ENCODE measurements at regions not wholly inside any gene's neighbourhood (a gene's known extent, or its start where the extent isn't known, plus 50 kb on each side); places are given as distances from the start of the nearest gene placed in this dataset.

GRCh38 chr3:5888851-5889250, 701.3 kb downstream of the EDEM1 start:
- Histone ChIP-seq H3K79me2 (ENCODE audit: insufficient read depth, low read length) (no peaks in the 10 kb centered on the region), H3K9me2 (replicated peaks; ENCODE audit: low read depth, low read length) (no peaks in the 10 kb centered on the region), H2AFZ (ENCODE audit: low read length) (no peak overlapping the region), H3F3A (ENCODE audit: low read depth) (no peaks in the 10 kb centered on the region), H3K9me3 (ENCODE audit: insufficient read depth, low read depth, low read length) (no peaks in the 10 kb centered on the region), H3K4me1 (ENCODE audit: insufficient read depth, low read length, poor library complexity, severe bottlenecking) (no peaks in the 10 kb centered on the region), H3K27me3 (ENCODE audit: insufficient read depth, low read length, poor library complexity, severe bottlenecking) (no peaks in the 10 kb centered on the region), H3K4me2 (ENCODE audit: low read depth, low read length, poor library complexity, severe bottlenecking) (no peak overlapping the region), H3K4me3 (ENCODE audit: low read length, poor library complexity, severe bottlenecking) (no peak overlapping the region), H3K9ac (ENCODE audit: low read depth, low read length, poor library complexity, severe bottlenecking) (no peak overlapping the region), H3K36me3 (ENCODE audit: insufficient read depth, low read length) (no peaks in the 10 kb centered on the region), H4K20me1 (ENCODE audit: insufficient read depth, low read length, poor library complexity, severe bottlenecking) (no peaks in the 10 kb centered on the region)
- TF ChIP-seq CTCF (conservative IDR thresholded peaks at IDR 0.05; ENCODE audit: low read length) (no peak), EZH2phosphoT487 (IDR thresholded peaks at IDR 0.05; ENCODE audit: borderline replicate concordance) (no peak)

GRCh38 chr3:5889374-5889773, 701.9 kb downstream of the EDEM1 start:
- Histone ChIP-seq H3K4me2 (ENCODE audit: low read depth, low read length, poor library complexity, severe bottlenecking) (no peak overlapping the region), H3K36me3 (ENCODE audit: insufficient read depth, low read length) (no peaks in the 10 kb centered on the region)
- TF ChIP-seq CTCF (conservative IDR thresholded peaks at IDR 0.05; ENCODE audit: low read length) (no peak), EZH2phosphoT487 (IDR thresholded peaks at IDR 0.05; ENCODE audit: borderline replicate concordance) (no peak)

GRCh38 chr3:5891711-5892110, 704.2 kb downstream of the EDEM1 start:
- Histone ChIP-seq H3K9ac (ENCODE audit: low read depth, low read length, poor library complexity, severe bottlenecking) (no peak overlapping the region), H3F3A (ENCODE audit: low read depth) (no peaks in the 10 kb centered on the region), H3K9me2 (replicated peaks; ENCODE audit: low read depth, low read length) (no peaks in the 10 kb centered on the region), H4K20me1 (ENCODE audit: insufficient read depth, low read length, poor library complexity, severe bottlenecking) (no peaks in the 10 kb centered on the region), H3K27me3 (ENCODE audit: insufficient read depth, low read length, poor library complexity, severe bottlenecking) (no peaks in the 10 kb centered on the region), H3K36me3 (ENCODE audit: insufficient read depth, low read length) (no peaks in the 10 kb centered on the region), H3K4me2 (ENCODE audit: low read depth, low read length, poor library complexity, severe bottlenecking) (no peak overlapping the region), H3K4me1 (ENCODE audit: insufficient read depth, low read length, poor library complexity, severe bottlenecking) (no peaks in the 10 kb centered on the region), H3K4me3 (ENCODE audit: low read length, poor library complexity, severe bottlenecking) (no peak overlapping the region), H3K79me2 (ENCODE audit: insufficient read depth, low read length) (no peaks in the 10 kb centered on the region), H3K9me3 (ENCODE audit: insufficient read depth, low read depth, low read length) (no peaks in the 10 kb centered on the region), H2AFZ (ENCODE audit: low read length) (no peak overlapping the region)
- TF ChIP-seq EZH2phosphoT487 (IDR thresholded peaks at IDR 0.05; ENCODE audit: borderline replicate concordance): no peak
- no peak for TF ChIP-seq CTCF (conservative IDR thresholded peaks at IDR 0.05; ENCODE audit: low read length)

More at GRCh38 chr3:5889374-5889773, 701.9 kb downstream of the EDEM1 start:
- Histone ChIP-seq H3F3A (ENCODE audit: low read depth) (no peaks in the 10 kb centered on the region), H3K9me2 (replicated peaks; ENCODE audit: low read depth, low read length) (no peaks in the 10 kb centered on the region), H4K20me1 (ENCODE audit: insufficient read depth, low read length, poor library complexity, severe bottlenecking) (no peaks in the 10 kb centered on the region), H3K79me2 (ENCODE audit: insufficient read depth, low read length) (no peaks in the 10 kb centered on the region), H3K9me3 (ENCODE audit: insufficient read depth, low read depth, low read length) (no peaks in the 10 kb centered on the region), H3K9ac (ENCODE audit: low read depth, low read length, poor library complexity, severe bottlenecking) (no peak overlapping the region), H3K27me3 (ENCODE audit: insufficient read depth, low read length, poor library complexity, severe bottlenecking) (no peaks in the 10 kb centered on the region), H2AFZ (ENCODE audit: low read length) (no peak overlapping the region), H3K4me1 (ENCODE audit: insufficient read depth, low read length, poor library complexity, severe bottlenecking) (no peaks in the 10 kb centered on the region), H3K4me3 (ENCODE audit: low read length, poor library complexity, severe bottlenecking) (no peak overlapping the region)

All from Loucy (cell line).